ENCODE measurements at regions not wholly inside any gene's neighbourhood (a gene's known extent, or its start where the extent isn't known, plus 50 kb on each side); places are given as distances from the start of the nearest gene placed in this dataset.
"Not testable (repeated sequence)": the region's sequence is repeated elsewhere in the genome, so short reads cannot be mapped to it uniquely, and the experiment has no call there.

DNA sequence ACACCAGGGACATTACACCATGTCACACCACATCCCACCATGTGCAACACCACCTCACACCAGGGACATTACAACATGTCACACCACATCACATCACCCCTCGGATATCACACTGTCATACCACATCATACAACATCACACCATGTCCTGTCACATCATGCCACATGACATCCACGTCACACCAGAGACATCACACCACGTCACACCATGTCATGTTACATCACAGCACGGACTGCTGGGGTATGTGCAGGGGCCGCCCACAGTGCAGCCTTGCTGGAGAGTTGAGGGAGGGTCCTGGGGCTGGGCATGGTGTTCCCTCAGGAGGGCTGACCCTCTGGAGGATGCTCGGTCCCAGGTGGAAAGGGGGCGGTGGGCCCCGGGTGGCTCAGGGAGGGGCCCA is 91.4 kb downstream of the TMEM121 start:
- not testable (repeated sequence) for TF ChIP-seq CTCF (IDR thresholded peaks at IDR 0.05); ZFX (IDR thresholded peaks at IDR 0.05; ENCODE audit: borderline replicate concordance)

All from 22Rv1 (cell line).